ENCODE measurements at regions not wholly inside any gene's neighbourhood (a gene's known extent, or its start where the extent isn't known, plus 50 kb on each side); places are given as distances from the start of the nearest gene placed in this dataset.

GRCh38 chr6:153931431-153931830, 107.6 kb upstream of the OPRM1 start:
- TF ChIP-seq CTCF (conservative IDR thresholded peaks at IDR 0.05; ENCODE audit: low read length) (no peak), EZH2phosphoT487 (IDR thresholded peaks at IDR 0.05; ENCODE audit: borderline replicate concordance, low read depth, low read length) (no peak)
